Ovary (tissue), 7 donors: ENCODE measurements at regions not wholly inside any gene's neighbourhood (a gene's known extent, or its start where the extent isn't known, plus 50 kb on each side); places are given as distances from the start of the nearest gene placed in this dataset.

ENCODE experiments used
- DNase-seq, 5 donors: peaks; one replicate each; pipeline ENCODE4 v3.0.0-alpha.2; 2019 to 2020
- H3K27ac ChIP-seq, 2 donors: fragments of 200-600 bp; one replicate each; pipeline versions ENCODE4 v1.5.1 to v1.8.0; 2019 to 2022
- H3K27me3 ChIP-seq: fragments of 200-600 bp; one replicate; pipeline ENCODE4 v1.8.0; 2022
- H3K36me3 ChIP-seq: fragments of 200-600 bp; sonication (generic); one replicate; pipeline ENCODE4 v1.5.1; 2019
- H3K4me1 ChIP-seq: one replicate; pipeline ENCODE4 v1.8.1; 2013; ENCODE audit warnings: mild to moderate bottlenecking, moderate library complexity; ENCODE audit not compliant: insufficient read depth
- H3K4me3 ChIP-seq: fragments of 200-600 bp; sonication (generic); one replicate; pipeline ENCODE4 v1.5.1; 2017
- H3K9me3 ChIP-seq, 2 donors: fragments of 200-600 bp in 1 of 2; sonication (generic) in 1 of 2; one replicate each; pipeline versions ENCODE4 v1.5.1 to v1.8.1; 2013 to 2019; ENCODE audit warnings: mild to moderate bottlenecking in 1 of 2, moderate library complexity in 1 of 2
- EP300 ChIP-seq: sonication (generic); formaldehyde crosslinking; IDR thresholded peaks from one replicate; pipeline ENCODE4 v1.6.1; 2017; ENCODE audit warnings: antibody characterized with exemption
- POLR2A ChIP-seq: fragments of 450-650 bp; IDR thresholded peaks from one replicate; pipeline ENCODE4 v1.6.1; 2017; ENCODE audit warnings: antibody characterized with exemption, mild to moderate bottlenecking, moderate library complexity
- WGBS, 3 donors: extraction: QIAGEN DNeasy Blood & Tissue Kit in 1 of 3; methylation state at CpG; one replicate each; pipeline versions ENCODE4 v1.1.5 to v1.1.7; 2013 to 2017; 5-methylcytosine and 5-hydroxymethylcytosine counted together
- intact Hi-C, 4 donors: fragments of 100-400 bp; cut with DNase I; formaldehyde crosslinking; loops; one replicate each; pipeline versions ENCODE4 v1.11.0 to v1.15.1; 2022 to 2023
- TF ChIP-seq, protein P1 (sequence below), 3 donors: fragments of 450-650 bp in 2 of 3; fragments of 200-600 bp in 1 of 3; IDR thresholded peaks; one replicate each; pipeline versions ENCODE4 v1.5.1 to v1.8.0; 2016 to 2022; ENCODE audit warnings: antibody characterized with exemption in 3 of 3, mild to moderate bottlenecking in 1 of 3
- donor health status: DM: no; HTN: no; CAD: no; lungs with moderate emphysema.
- donor health status: DM: no; HTN: no; CAD: no.
- donor health status: Bipolar disorder and iron deficiency.
- donor health status: DM: no; HTN: no; CAD: no.
- donor health status: DM: yes; HTN: yes; CAD: no.

DNA sequence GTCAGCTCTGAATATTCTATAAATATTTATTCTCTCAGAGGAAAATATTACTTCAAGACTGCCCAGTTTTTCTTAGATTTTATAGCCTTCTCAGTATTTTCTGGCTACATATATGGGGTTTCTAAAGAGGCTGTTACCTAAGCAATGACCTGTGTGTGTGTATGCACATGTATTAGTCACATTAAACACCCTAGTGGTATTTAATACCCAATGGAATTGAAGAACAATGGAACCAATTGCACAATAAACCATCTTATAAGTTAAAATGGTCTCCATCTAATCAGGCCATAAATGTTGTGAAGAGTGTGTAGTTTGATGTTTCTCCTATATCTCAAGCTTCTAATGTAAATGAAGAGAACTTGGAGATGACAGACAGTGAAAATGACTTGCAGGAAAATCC, 450.0 kb downstream of the SPATA31D1 start:
- Histone ChIP-seq H3K9me3 (peaks cover 0 to 3% of the 10 kb centered on the region in 2 donors), H3K27me3 (no peaks in the 10 kb centered on the region), H3K27ac (no peak overlapping the region), H3K4me3 (no peak overlapping the region), H3K4me1 (no peaks in the 10 kb centered on the region), H3K36me3 (no peaks in the 10 kb centered on the region)
- TF ChIP-seq, protein P1, sequence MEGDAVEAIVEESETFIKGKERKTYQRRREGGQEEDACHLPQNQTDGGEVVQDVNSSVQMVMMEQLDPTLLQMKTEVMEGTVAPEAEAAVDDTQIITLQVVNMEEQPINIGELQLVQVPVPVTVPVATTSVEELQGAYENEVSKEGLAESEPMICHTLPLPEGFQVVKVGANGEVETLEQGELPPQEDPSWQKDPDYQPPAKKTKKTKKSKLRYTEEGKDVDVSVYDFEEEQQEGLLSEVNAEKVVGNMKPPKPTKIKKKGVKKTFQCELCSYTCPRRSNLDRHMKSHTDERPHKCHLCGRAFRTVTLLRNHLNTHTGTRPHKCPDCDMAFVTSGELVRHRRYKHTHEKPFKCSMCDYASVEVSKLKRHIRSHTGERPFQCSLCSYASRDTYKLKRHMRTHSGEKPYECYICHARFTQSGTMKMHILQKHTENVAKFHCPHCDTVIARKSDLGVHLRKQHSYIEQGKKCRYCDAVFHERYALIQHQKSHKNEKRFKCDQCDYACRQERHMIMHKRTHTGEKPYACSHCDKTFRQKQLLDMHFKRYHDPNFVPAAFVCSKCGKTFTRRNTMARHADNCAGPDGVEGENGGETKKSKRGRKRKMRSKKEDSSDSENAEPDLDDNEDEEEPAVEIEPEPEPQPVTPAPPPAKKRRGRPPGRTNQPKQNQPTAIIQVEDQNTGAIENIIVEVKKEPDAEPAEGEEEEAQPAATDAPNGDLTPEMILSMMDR (IDR thresholded peaks at IDR 0.05) = no peak
- TF ChIP-seq EP300 = no peak
- TF ChIP-seq POLR2A = no peak
- no peak for DNase-seq
- intact Hi-C loops = no loop called here

DNA sequence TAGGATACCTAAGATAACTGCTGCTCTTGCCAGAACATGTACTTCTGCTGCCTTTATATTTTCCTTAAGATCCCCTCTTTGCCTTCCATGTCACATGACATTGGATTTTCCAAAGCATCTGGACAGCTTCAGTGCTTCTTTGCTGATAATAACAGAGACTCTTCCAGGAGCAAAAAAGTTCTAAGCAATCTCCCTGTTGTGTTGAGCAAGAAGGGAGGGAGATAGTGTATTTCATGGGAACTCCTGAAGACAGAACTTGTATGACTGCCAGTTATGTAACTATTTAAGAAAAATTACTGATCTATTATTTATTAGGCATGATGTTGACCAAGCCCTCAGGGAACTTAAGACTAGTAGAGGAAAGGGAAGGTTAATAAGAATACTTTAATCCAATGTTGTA, 454.7 kb downstream of the SPATA31D1 start:
- DNase-seq = no peak
- Histone ChIP-seq H3K36me3 (no peaks in the 10 kb centered on the region), H3K27me3 (no peaks in the 10 kb centered on the region), H3K4me1 (no peaks in the 10 kb centered on the region), H3K9me3 (peaks cover 0 to 3% of the 10 kb centered on the region in 2 donors), H3K27ac (no peak overlapping the region), H3K4me3 (no peak overlapping the region)
- TF ChIP-seq POLR2A (no peak), EP300 (no peak)
- TF ChIP-seq, protein P1 (IDR thresholded peaks at IDR 0.05) = no peak
- intact Hi-C loops = loop anchor here in 1 of 4 donors (10.0 kb wide), 1 partner anchor 1801 kb away; no protein-coding TSS in a partner anchor

- Histone ChIP-seq H3K27ac (no peak overlapping the region), H3K36me3 (no peaks in the 10 kb centered on the region), H3K27me3 (no peaks in the 10 kb centered on the region), H3K9me3 (no peaks in the 10 kb centered on the region), H3K4me3 (no peak overlapping the region), H3K4me1 (no peaks in the 10 kb centered on the region)
- no peak for TF ChIP-seq EP300
- TF ChIP-seq, protein P1 (IDR thresholded peaks at IDR 0.05) = no peak
- no peak for DNase-seq
- WGBS, 3 donors = 88 to 94% (median 92%) methylated on average over 5 of the region's 5 CpGs
- intact Hi-C loops = loop anchor here in 1 of 4 donors (10.0 kb wide), 1 partner anchor 1799 kb away; no protein-coding TSS in a partner anchor
Measured at GRCh38 chr9:82445556-82445955, 457.0 kb downstream of the SPATA31D1 start.

DNA sequence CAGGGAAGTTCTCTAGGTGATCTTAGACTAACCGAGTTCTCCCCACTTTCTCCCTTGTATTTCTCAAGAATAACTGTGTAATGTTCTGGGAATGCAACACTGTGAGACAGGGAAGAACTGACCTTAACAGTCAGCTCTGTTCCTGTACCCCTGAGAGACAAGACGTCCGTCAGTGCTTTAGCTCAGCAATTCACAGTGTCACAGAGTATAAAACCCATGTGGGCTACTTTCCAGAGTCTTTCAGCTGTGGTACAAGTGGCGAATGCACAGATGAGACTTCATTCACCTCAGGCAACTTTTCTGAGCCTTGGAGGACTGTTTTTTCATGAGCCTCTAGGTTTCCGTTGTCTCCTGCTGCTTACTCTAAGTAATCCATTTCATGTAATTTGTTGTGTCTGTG, 458.8 kb downstream of the SPATA31D1 start:
- Histone ChIP-seq H3K27ac (no peak overlapping the region), H3K27me3 (no peaks in the 10 kb centered on the region), H3K4me3 (no peak overlapping the region), H3K4me1 (no peaks in the 10 kb centered on the region), H3K9me3 (no peaks in the 10 kb centered on the region), H3K36me3 (no peaks in the 10 kb centered on the region)
- TF ChIP-seq, protein P1 (IDR thresholded peaks at IDR 0.05) = no peak
- TF ChIP-seq EP300 (no peak), POLR2A (no peak)
- WGBS, 3 donors = 90 to 95% (median 91%) methylated on average over 5 of the region's 5 CpGs
- intact Hi-C loops = loop anchor here in 1 of 4 donors (10.0 kb wide), 1 partner anchor 1797 kb away; no protein-coding TSS in a partner anchor
- no peak for DNase-seq

- TF ChIP-seq, protein P1 (IDR thresholded peaks at IDR 0.05) = no peak
- TF ChIP-seq EP300 (no peak), POLR2A (no peak)
- no peaks in the 10 kb centered on the region for H3K9me3 ChIP-seq
Measured at GRCh38 chr9:82449986-82450385, 461.4 kb downstream of the SPATA31D1 start.

More at GRCh38 chr9:82449986-82450385, 461.4 kb downstream of the SPATA31D1 start:
- Histone ChIP-seq H3K27me3 (no peaks in the 10 kb centered on the region), H3K4me1 (no peaks in the 10 kb centered on the region), H3K36me3 (no peaks in the 10 kb centered on the region), H3K4me3 (no peak overlapping the region), H3K27ac (no peak overlapping the region)
- intact Hi-C loops = loop anchor here in 1 of 4 donors (10.0 kb wide), 1 partner anchor 1795 kb away; no protein-coding TSS in a partner anchor
- no peak for DNase-seq
